Smooth muscle cell (in vitro differentiated cells): ENCODE measurements at regions not wholly inside any gene's neighbourhood (a gene's known extent, or its start where the extent isn't known, plus 50 kb on each side); places are given as distances from the start of the nearest gene placed in this dataset.

ENCODE experiments used
- DNase-seq: peaks from one replicate; lab custom pipeline; 2025; ENCODE audit not compliant: unreplicated experiment; lab: John Stamatoyannopoulos, UW
- H2AFZ ChIP-seq: fragments of 200-600 bp; sonication (generic); 2 replicates; pipeline ENCODE4 v1.6.0; 2016; ENCODE audit warnings: antibody characterized with exemption, low read depth, mild to moderate bottlenecking
- H3F3A ChIP-seq: fragments of 200-600 bp; sonication (generic); 2 replicates; pipeline ENCODE4 v1.6.0; 2017; ENCODE audit warnings: antibody characterized with exemption, low read depth
- H3K27ac ChIP-seq: fragments of 200-600 bp; sonication (generic); 2 replicates; pipeline ENCODE4 v1.5.1; 2016; ENCODE audit warnings: low read depth, mild to moderate bottlenecking
- H3K27me3 ChIP-seq: fragments of 200-600 bp; sonication (generic); 2 replicates; pipeline ENCODE4 v1.6.1; 2016; ENCODE audit warnings: low read depth, mild to moderate bottlenecking
- H3K36me3 ChIP-seq: fragments of 200-600 bp; sonication (generic); 2 replicates; pipeline ENCODE4 v1.5.1; 2016; ENCODE audit warnings: low read depth
- H3K4me1 ChIP-seq: fragments of 200-600 bp; sonication (generic); 2 replicates; pipeline ENCODE4 v1.5.1; 2016; ENCODE audit warnings: low read depth
- H3K4me2 ChIP-seq: fragments of 200-600 bp; sonication (generic); 2 replicates; pipeline ENCODE4 v1.6.0; 2016; ENCODE audit warnings: mild to moderate bottlenecking
- H3K4me3 ChIP-seq: fragments of 200-600 bp; sonication (generic); 2 replicates; pipeline ENCODE4 v1.5.1; 2016; ENCODE audit warnings: mild to moderate bottlenecking
- H3K79me2 ChIP-seq: fragments of 200-600 bp; sonication (generic); 2 replicates; pipeline ENCODE4 v1.6.0; 2016; ENCODE audit warnings: low read depth, mild to moderate bottlenecking
- H3K9ac ChIP-seq: fragments of 200-600 bp; sonication (generic); 2 replicates; pipeline ENCODE4 v1.6.0; 2016; ENCODE audit warnings: low read depth
- H3K9me3 ChIP-seq: fragments of 200-600 bp; sonication (generic); replicated peaks from 2 replicates; pipeline ENCODE4 v1.5.1; 2016; ENCODE audit warnings: low read depth
- H4K20me1 ChIP-seq: fragments of 200-600 bp; sonication (generic); 2 replicates; pipeline ENCODE4 v1.6.0; 2016; ENCODE audit warnings: low read depth
- WGBS: methylation state at CpG from one replicate; pipeline ENCODE4 v1.1.7; 2016; ENCODE audit warnings: low lambda C conversion rate; 5-methylcytosine and 5-hydroxymethylcytosine counted together
- TF ChIP-seq, protein P1 (sequence below): fragments of 200-600 bp; sonication (generic); IDR thresholded peaks from 2 replicates; pipeline ENCODE4 v1.5.1; 2017; ENCODE audit warnings: borderline replicate concordance, mild to moderate bottlenecking, antibody characterized with exemption; ENCODE audit not compliant: insufficient read depth, poor library complexity, severe bottlenecking

DNA sequence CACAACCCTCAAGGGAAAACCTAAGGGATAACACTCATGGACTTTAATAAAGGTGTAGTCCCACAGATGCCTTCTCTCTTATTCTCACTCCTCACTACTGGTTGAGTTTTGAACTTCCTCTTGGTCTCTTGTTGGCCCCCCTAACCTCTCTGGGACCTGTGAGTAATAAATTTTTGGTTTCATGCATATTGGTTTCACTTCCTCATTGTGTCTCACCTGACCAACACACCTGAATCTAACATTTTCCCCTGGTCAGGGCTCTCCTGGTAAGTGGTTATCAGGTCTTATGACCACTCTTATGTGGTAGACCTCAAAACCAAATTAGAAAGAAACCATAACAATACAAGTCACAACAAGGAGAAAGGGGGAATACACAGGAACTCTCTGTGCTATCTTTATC, 60.5 kb upstream of the PRMT6 start:
- no peak overlapping the region for H3K4me2 ChIP-seq
- H3K27ac ChIP-seq, result no peak overlapping the region
- no peaks in the 10 kb centered on the region for H3K36me3 ChIP-seq
- no peaks in the 10 kb centered on the region for H3K27me3 ChIP-seq
- no peaks in the 10 kb centered on the region for H3K79me2 ChIP-seq
- no peak overlapping the region for H3K4me3 ChIP-seq
- no peaks in the 10 kb centered on the region for H4K20me1 ChIP-seq
- H3K9me3 ChIP-seq, result no peaks in the 10 kb centered on the region
- no peak overlapping the region for H3K9ac ChIP-seq
- TF ChIP-seq, protein P1, sequence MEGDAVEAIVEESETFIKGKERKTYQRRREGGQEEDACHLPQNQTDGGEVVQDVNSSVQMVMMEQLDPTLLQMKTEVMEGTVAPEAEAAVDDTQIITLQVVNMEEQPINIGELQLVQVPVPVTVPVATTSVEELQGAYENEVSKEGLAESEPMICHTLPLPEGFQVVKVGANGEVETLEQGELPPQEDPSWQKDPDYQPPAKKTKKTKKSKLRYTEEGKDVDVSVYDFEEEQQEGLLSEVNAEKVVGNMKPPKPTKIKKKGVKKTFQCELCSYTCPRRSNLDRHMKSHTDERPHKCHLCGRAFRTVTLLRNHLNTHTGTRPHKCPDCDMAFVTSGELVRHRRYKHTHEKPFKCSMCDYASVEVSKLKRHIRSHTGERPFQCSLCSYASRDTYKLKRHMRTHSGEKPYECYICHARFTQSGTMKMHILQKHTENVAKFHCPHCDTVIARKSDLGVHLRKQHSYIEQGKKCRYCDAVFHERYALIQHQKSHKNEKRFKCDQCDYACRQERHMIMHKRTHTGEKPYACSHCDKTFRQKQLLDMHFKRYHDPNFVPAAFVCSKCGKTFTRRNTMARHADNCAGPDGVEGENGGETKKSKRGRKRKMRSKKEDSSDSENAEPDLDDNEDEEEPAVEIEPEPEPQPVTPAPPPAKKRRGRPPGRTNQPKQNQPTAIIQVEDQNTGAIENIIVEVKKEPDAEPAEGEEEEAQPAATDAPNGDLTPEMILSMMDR, result no peak
- H3F3A ChIP-seq, result no peaks in the 10 kb centered on the region
- no peaks in the 10 kb centered on the region for H3K4me1 ChIP-seq
- DNase-seq, result no peak
- H2AFZ ChIP-seq, result no peak overlapping the region

DNA sequence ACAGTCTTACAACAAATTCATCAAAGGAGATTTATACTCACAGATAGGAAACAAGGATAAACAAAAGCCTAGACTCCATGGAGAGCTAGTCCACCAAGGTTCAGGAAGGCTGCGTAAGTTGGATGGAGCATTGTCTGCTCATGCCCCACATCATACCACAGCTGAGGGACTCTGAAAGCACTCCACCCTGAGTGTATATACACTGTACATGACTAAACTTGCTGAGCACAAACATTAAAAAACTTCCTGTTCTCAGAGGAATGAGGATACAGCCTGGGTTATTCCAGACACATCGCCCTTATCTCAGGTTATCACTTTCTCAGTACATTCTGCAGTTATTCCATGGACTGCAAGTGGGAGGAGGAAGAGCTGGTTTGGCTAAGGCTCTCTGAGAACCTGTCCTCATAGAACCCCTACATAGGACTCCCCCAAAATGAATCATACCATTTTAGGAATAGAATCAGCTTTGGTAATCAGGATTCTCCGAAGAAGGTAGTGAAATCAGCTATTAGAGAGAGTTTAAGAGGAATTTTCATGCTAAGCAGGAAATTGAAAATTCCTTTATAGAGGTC, 58.0 kb upstream of the PRMT6 start:
- Histone ChIP-seq H2AFZ (no peak overlapping the region), H3K9ac (no peak overlapping the region), H3K36me3 (no peaks in the 10 kb centered on the region), H3K27ac (no peak overlapping the region), H3F3A (no peaks in the 10 kb centered on the region), H3K9me3 (no peaks in the 10 kb centered on the region), H3K4me3 (no peak overlapping the region), H3K27me3 (no peaks in the 10 kb centered on the region), H3K4me2 (no peak overlapping the region), H4K20me1 (no peaks in the 10 kb centered on the region), H3K79me2 (no peaks in the 10 kb centered on the region), H3K4me1 (no peaks in the 10 kb centered on the region)
- TF ChIP-seq, protein P1, result no peak
- DNase-seq, result no peak
- WGBS, result 81% methylated on average over 3 of the region's 3 CpGs

DNA sequence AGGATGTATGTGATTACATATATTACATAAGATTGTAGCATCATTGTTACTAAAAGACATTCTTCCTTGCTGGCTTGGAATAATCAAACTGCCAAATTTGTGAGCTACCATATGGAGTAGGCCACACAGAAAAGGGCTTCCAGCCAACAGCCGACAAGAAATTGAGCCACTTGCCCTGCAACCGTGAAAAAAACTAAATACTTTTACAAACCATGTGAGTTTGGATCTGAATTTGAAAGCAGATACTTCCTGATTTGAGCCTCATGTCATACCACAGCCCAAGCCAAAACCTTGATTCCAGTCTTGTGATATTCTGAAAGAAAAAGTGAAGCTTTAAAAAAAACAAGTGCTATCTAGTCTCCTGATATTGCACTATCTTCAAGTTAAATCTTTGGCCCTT, 55.6 kb upstream of the PRMT6 start:
- Histone ChIP-seq H3F3A (no peaks in the 10 kb centered on the region), H4K20me1 (no peaks in the 10 kb centered on the region), H2AFZ (no peak overlapping the region), H3K79me2 (no peaks in the 10 kb centered on the region), H3K9me3 (no peaks in the 10 kb centered on the region), H3K4me3 (no peak overlapping the region), H3K27me3 (no peaks in the 10 kb centered on the region), H3K36me3 (no peaks in the 10 kb centered on the region), H3K27ac (no peak overlapping the region), H3K9ac (no peak overlapping the region), H3K4me2 (no peak overlapping the region), H3K4me1 (no peaks in the 10 kb centered on the region)
- WGBS, result 80% methylated on average over 2 of the region's 2 CpGs
- TF ChIP-seq, protein P1, result no peak
- no peak for DNase-seq

DNA sequence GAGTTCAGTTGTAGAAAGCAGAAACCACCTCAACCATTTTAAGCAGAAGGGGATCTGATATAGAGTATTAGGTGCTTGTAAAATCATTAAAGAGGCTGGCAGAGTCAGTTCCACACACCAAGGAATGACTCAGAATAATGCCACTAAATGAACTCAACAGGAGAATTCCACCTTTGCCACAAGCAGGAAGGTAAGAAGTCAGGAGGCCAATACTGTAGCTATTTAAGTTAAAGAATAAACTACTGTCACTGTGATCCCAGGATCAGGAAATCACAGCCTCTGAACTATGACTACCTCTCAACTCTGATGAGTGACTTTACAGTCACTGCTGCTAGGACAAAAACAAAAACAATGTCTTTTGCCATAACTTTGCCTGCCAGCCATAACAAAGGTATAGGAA, 52.5 kb upstream of the PRMT6 start:
- Histone ChIP-seq H3K27ac (no peak overlapping the region), H3F3A (no peaks in the 10 kb centered on the region)

More for the DNA sequence above, 52.5 kb upstream of the PRMT6 start:
- H3K4me3 ChIP-seq, result no peak overlapping the region
- TF ChIP-seq, protein P1, result no peak
- no peaks in the 10 kb centered on the region for H4K20me1 ChIP-seq
- no peak overlapping the region for H2AFZ ChIP-seq
- H3K4me1 ChIP-seq, result no peaks in the 10 kb centered on the region
- no peaks in the 10 kb centered on the region for H3K27me3 ChIP-seq
- H3K9ac ChIP-seq, result no peak overlapping the region
- H3K36me3 ChIP-seq, result no peaks in the 10 kb centered on the region
- no peak overlapping the region for H3K4me2 ChIP-seq
- no peaks in the 10 kb centered on the region for H3K9me3 ChIP-seq
- no peak for DNase-seq
- H3K79me2 ChIP-seq, result no peaks in the 10 kb centered on the region
